ENCODE measurements at regions not wholly inside any gene's neighbourhood (a gene's known extent, or its start where the extent isn't known, plus 50 kb on each side); places are given as distances from the start of the nearest gene placed in this dataset.

DNA sequence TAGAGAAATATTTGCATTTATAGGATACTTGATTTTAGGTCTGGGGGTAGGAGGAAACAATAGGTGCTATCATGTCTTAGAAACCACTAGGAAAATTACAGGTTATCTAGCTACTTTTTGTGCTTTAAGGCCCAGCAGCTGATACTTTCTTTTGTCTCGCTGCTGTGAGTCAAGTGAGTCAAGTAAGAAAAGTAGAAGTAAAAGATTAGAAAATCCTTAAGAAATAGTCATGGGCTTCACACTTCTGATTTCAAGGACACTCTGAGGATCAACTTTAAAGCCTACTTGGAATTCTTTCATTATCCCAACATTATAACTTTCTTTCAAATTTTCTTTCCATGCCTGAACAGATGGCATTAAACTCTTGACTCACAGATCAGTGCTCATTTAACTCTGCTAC is 95.2 kb upstream of the RBMS3 start:
- peaks cover 0 to 8% (median 5%) of the 10 kb centered on the region in 6 donors for H3K9me3 Mint-ChIP-seq
- no peak overlapping the region for H3K4me3 Mint-ChIP-seq
- no peaks in the 10 kb centered on the region for H3K4me1 Mint-ChIP-seq
- no peaks in the 10 kb centered on the region for H3K27me3 Mint-ChIP-seq (ENCODE audit: low read depth in 3 of 3)
- no peak for DNase-seq
- no peak overlapping the region for H3K27ac Mint-ChIP-seq
- H3K36me3 Mint-ChIP-seq, result no peaks in the 10 kb centered on the region

DNA sequence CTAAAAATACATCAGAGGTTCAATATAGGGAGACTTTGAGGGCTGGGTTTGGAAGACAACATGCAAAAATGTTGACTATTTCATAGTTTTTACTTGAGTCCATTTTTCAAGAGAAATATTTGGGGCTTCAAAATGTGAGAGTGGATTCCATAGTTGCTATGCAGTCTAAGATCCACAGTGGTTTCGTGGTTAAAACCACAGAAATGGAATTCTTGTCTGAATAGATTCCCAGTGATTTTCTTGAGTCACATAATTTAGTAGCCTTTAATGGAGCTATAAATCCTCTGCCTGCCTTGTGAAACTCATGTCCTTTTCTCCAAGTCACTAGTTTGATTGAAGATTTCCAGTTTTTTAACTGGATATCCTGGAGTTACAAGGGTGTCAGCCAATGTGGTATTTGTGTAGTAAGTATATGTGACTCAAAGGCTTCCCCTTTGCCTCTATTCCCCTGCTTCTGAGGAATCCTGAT is 94.7 kb upstream of the RBMS3 start:
- no peak overlapping the region for H3K27ac Mint-ChIP-seq
- H3K36me3 Mint-ChIP-seq, result no peaks in the 10 kb centered on the region
- H3K4me1 Mint-ChIP-seq, result no peaks in the 10 kb centered on the region
- H3K9me3 Mint-ChIP-seq, result peaks cover 0 to 8% (median 5%) of the 10 kb centered on the region in 6 donors
- DNase-seq, result no peak
- H3K27me3 Mint-ChIP-seq (ENCODE audit: low read depth in 3 of 3), result no peaks in the 10 kb centered on the region
- H3K4me3 Mint-ChIP-seq, result no peak overlapping the region

GRCh38 chr3:29186982-29187725 is 93.7 kb upstream of the RBMS3 start:
- H3K36me3 Mint-ChIP-seq, result no peaks in the 10 kb centered on the region
- no peaks in the 10 kb centered on the region for H3K4me1 Mint-ChIP-seq
- H3K27ac Mint-ChIP-seq, result no peak overlapping the region
- no peak for DNase-seq
- peaks cover 0 to 9% (median 5%) of the 10 kb centered on the region in 6 donors for H3K9me3 Mint-ChIP-seq
- no peak overlapping the region for H3K4me3 Mint-ChIP-seq
- no peaks in the 10 kb centered on the region for H3K27me3 Mint-ChIP-seq (ENCODE audit: low read depth in 3 of 3)

GRCh38 chr3:29189328-29189727 is 91.5 kb upstream of the RBMS3 start:
- Mint-ChIP-seq H3K27me3 (ENCODE audit: low read depth in 3 of 3) (no peaks in the 10 kb centered on the region), H3K4me1 (no peaks in the 10 kb centered on the region), H3K9me3 (peaks cover 0 to 10% (median 7%) of the 10 kb centered on the region in 6 donors), H3K27ac (no peak overlapping the region), H3K36me3 (no peaks in the 10 kb centered on the region), H3K4me3 (no peak overlapping the region)
- DNase-seq, result no peak

- H3K27me3 Mint-ChIP-seq (ENCODE audit: low read depth in 3 of 3), result no peaks in the 10 kb centered on the region
- H3K36me3 Mint-ChIP-seq, result no peaks in the 10 kb centered on the region
- no peak overlapping the region for H3K4me3 Mint-ChIP-seq
- peaks cover 0 to 30% (median 7%) of the 10 kb centered on the region in 6 donors for H3K9me3 Mint-ChIP-seq
- no peak overlapping the region for H3K27ac Mint-ChIP-seq
- DNase-seq, result no peak
- no peaks in the 10 kb centered on the region for H3K4me1 Mint-ChIP-seq
Measured at GRCh38 chr3:29194139-29194538, 86.7 kb upstream of the RBMS3 start.

DNA sequence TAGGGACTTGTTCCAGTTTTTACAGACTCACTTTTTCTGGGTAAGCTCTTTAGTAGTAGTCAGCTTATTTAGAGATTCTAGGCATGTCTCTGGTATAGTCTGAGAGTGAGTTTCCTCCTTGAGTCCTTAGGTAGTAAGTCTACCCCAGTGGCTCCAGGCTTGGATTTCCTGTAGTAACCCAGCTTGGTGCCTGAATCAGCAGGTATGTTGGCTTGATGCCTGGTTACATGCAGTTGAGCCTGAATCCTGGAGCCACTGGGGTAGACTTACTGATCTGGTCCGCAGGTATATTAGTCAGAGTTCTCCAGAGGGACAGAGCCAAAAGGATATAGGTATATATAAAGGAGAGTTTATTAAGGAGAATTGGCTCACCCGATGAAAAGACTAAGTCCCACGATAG is 85.8 kb upstream of the RBMS3 start:
- no peaks in the 10 kb centered on the region for H3K4me1 Mint-ChIP-seq
- peaks cover 0 to 32% (median 7%) of the 10 kb centered on the region in 6 donors for H3K9me3 Mint-ChIP-seq
- no peak for DNase-seq
- no peak overlapping the region for H3K27ac Mint-ChIP-seq
- H3K36me3 Mint-ChIP-seq, result no peaks in the 10 kb centered on the region
- no peaks in the 10 kb centered on the region for H3K27me3 Mint-ChIP-seq (ENCODE audit: low read depth in 3 of 3)
- H3K4me3 Mint-ChIP-seq, result no peak overlapping the region

DNA sequence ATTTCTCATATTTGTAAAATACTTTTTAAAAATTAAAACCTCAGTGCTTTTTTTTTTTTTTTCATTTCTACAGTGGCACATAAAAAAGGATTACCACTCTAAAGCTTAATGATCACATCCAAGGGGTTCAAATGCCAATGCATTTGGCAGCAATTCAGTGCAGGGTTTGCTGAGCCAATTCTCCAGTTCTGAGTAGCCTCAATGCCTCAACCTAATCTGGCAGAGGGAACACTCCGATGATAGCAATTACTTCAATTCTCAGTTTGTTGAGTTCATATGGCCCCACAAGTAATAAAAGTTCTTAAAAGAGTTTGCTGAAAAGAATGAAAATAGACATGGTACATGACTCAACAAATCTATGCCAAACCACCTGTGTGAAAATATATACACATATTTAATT is 79.3 kb upstream of the RBMS3 start:
- Mint-ChIP-seq H3K4me1 (no peaks in the 10 kb centered on the region), H3K27ac (no peak overlapping the region), H3K4me3 (no peak overlapping the region), H3K27me3 (ENCODE audit: low read depth in 3 of 3) (peaks cover 0 to 2% (median 1%) of the 10 kb centered on the region in 3 donors), H3K9me3 (peaks cover 0 to 26% (median under 1%) of the 10 kb centered on the region in 6 donors), H3K36me3 (no peaks in the 10 kb centered on the region)
- DNase-seq, result no peak

DNA sequence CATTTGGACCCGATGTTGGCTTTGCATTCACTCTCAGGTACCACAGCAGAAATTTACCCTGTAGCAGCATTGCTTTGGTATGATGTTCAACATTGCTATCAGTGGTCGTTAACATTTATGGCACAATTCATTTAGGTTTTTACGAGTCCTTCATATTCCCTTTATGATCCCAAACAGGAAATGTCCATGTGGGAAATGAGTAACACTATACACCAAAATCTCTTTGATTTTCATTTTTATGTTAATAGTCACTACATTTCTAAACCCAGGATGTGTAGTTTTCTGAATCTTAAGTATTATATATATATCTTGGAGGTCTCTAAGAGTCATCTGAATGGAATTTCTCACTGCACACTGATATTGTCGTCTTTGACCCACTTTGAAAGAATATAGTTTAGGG is 78.5 kb upstream of the RBMS3 start:
- H3K27me3 Mint-ChIP-seq (ENCODE audit: low read depth in 3 of 3), result peaks cover 0 to 2% (median 1%) of the 10 kb centered on the region in 3 donors
- no peak overlapping the region for H3K27ac Mint-ChIP-seq
- H3K9me3 Mint-ChIP-seq, result peaks cover 0 to 22% (median 2%) of the 10 kb centered on the region in 6 donors
- no peak for DNase-seq
- H3K4me1 Mint-ChIP-seq, result no peaks in the 10 kb centered on the region
- H3K36me3 Mint-ChIP-seq, result no peaks in the 10 kb centered on the region
- H3K4me3 Mint-ChIP-seq, result no peak overlapping the region

- Mint-ChIP-seq H3K27me3 (ENCODE audit: low read depth in 3 of 3) (peaks cover 0 to 2% (median 1%) of the 10 kb centered on the region in 3 donors), H3K4me1 (no peaks in the 10 kb centered on the region), H3K36me3 (no peaks in the 10 kb centered on the region), H3K4me3 (no peak overlapping the region), H3K9me3 (peaks cover 0 to 17% (median under 1%) of the 10 kb centered on the region in 6 donors), H3K27ac (no peak overlapping the region)
- DNase-seq, result no peak
Measured at GRCh38 chr3:29203851-29204250, 77.0 kb upstream of the RBMS3 start.

DNA sequence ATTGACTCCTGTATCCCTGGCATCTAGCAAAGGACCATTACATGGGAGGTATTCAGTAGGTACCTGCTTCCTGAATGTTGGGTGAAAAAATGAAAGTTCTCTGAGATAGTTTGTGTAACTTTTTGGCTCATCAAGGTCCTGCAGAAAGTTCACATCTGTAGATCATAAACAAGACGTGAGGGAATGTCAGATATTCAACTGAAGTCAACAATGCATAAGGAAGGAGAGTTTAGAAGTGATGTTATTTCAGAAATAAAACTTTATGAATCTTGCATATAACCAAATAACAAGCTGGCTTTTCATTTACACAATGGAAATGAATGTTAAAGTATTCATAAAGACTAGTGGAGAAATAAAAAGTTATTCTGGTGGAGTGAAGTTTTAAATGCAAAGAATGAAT is 73.4 kb upstream of the RBMS3 start:
- Mint-ChIP-seq H3K36me3 (no peaks in the 10 kb centered on the region), H3K27me3 (ENCODE audit: low read depth in 3 of 3) (peaks cover 0 to 2% (median 1%) of the 10 kb centered on the region in 3 donors), H3K27ac (no peak overlapping the region), H3K9me3 (peaks cover 0 to 16% (median 2%) of the 10 kb centered on the region in 6 donors), H3K4me3 (no peak overlapping the region), H3K4me1 (no peaks in the 10 kb centered on the region)
- DNase-seq, result no peak

DNA sequence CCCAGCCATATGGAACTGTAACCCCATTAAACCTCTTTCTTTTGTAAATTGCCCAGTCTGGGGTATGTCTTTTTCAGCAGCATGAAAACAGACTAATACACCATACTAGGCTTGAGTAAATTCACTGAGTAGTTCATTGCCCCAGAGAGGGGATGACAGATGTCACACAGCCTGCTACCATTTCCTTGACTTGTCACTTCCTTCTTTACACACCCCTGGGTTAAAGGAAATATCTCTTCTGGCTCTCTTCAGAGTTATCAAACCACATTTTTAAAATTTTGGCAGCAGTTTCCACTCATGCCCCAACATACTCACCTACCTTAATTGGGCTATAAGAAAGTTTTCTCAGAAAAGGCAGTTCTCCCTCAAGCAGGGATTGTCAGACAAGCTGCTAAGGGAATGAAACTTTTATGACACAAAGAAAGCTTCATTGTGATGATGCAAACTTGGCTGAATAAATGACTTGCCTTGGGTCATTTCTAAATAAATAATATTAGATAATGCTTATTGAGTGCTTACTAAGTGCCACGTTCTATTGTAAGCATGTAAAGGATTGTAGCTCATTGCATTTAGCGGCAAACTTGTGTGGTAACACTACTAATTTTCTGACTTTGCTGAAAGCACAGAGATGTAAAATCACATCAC is 68.0 kb upstream of the RBMS3 start:
- no peak overlapping the region for H3K4me3 Mint-ChIP-seq
- H3K36me3 Mint-ChIP-seq, result no peaks in the 10 kb centered on the region
- H3K27ac Mint-ChIP-seq, result no peak overlapping the region
- peaks cover 0 to 1% (median 0%) of the 10 kb centered on the region in 3 donors for H3K27me3 Mint-ChIP-seq (ENCODE audit: low read depth in 3 of 3)
- peaks cover 0 to 23% (median 3%) of the 10 kb centered on the region in 6 donors for H3K9me3 Mint-ChIP-seq
- DNase-seq, result no peak
- H3K4me1 Mint-ChIP-seq, result no peaks in the 10 kb centered on the region

DNA sequence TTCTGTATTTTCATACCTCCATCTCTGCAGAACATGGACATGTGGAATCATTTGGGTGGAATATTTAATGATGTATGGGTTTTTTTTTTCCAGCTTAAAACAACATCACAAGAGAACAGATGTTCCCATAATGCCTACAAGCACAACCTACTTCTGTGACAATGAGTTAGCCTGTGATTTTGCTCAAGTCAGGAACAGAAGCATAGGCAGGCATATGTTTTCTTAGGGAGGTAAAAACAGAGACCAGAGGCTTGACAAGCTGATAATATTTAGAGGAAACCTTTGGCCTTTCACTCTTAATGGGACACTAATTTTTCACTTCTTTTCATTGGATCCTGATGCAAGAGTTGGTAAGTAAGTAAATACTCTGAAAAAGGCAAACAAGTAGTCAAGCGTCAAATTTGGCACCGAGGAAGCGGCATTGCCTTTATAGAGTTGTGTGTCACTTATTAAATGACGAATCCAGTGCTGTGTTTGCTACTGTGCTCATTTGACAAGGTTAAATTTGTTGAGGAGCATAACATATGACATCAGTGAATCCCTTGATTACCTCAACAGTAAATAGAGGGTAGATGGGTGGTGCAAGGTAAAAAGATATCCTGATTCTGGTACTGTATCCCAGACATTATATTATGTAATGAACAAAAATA is 66.7 kb upstream of the RBMS3 start:
- no peak overlapping the region for H3K27ac Mint-ChIP-seq
- DNase-seq, result no peak
- no peaks in the 10 kb centered on the region for H3K4me1 Mint-ChIP-seq
- peaks cover 0 to 1% (median 0%) of the 10 kb centered on the region in 3 donors for H3K27me3 Mint-ChIP-seq (ENCODE audit: low read depth in 3 of 3)
- H3K4me3 Mint-ChIP-seq, result no peak overlapping the region
- no peaks in the 10 kb centered on the region for H3K36me3 Mint-ChIP-seq
- peaks cover 0 to 33% (median 5%) of the 10 kb centered on the region in 6 donors for H3K9me3 Mint-ChIP-seq

DNA sequence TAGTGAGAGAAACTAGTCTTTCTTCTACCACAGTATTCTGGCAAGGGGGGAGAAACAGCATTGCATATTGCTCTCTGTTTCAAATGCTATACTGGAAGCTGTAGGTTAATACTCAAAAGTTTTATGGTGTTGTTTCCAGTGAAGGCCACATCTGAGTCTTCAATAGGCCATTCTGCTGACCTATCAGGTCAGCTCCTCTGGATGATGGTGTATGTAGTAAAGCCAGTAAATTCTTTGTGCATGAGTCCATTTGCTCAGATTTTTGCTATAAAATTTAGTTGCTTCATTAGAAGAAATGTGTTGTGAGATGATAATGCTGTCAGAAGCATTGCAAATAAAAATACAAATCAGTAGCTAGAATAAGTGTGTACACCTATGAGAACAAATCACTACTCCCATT is 64.9 kb upstream of the RBMS3 start:
- Mint-ChIP-seq H3K4me3 (no peak overlapping the region), H3K9me3 (peaks cover 0 to 36% (median 5%) of the 10 kb centered on the region in 6 donors), H3K36me3 (no peaks in the 10 kb centered on the region), H3K27ac (no peak overlapping the region), H3K27me3 (ENCODE audit: low read depth in 3 of 3) (peaks cover 0 to 1% (median 0%) of the 10 kb centered on the region in 3 donors), H3K4me1 (no peaks in the 10 kb centered on the region)
- no peak for DNase-seq

GRCh38 chr3:29226706-29227105 is 54.2 kb upstream of the RBMS3 start:
- no peak overlapping the region for H3K27ac Mint-ChIP-seq
- peaks cover 2 to 15% (median 11%) of the 10 kb centered on the region in 6 donors for H3K9me3 Mint-ChIP-seq
- H3K4me3 Mint-ChIP-seq, result no peak overlapping the region
- DNase-seq, result no peak
- H3K36me3 Mint-ChIP-seq, result no peaks in the 10 kb centered on the region
- no peaks in the 10 kb centered on the region for H3K27me3 Mint-ChIP-seq (ENCODE audit: low read depth in 3 of 3)
- no peaks in the 10 kb centered on the region for H3K4me1 Mint-ChIP-seq
